ENCODE measurements at regions not wholly inside any gene's neighbourhood (a gene's known extent, or its start where the extent isn't known, plus 50 kb on each side); places are given as distances from the start of the nearest gene placed in this dataset.
"Not testable (repeated sequence)": the region's sequence is repeated elsewhere in the genome, so short reads cannot be mapped to it uniquely, and the experiment has no call there.

DNA sequence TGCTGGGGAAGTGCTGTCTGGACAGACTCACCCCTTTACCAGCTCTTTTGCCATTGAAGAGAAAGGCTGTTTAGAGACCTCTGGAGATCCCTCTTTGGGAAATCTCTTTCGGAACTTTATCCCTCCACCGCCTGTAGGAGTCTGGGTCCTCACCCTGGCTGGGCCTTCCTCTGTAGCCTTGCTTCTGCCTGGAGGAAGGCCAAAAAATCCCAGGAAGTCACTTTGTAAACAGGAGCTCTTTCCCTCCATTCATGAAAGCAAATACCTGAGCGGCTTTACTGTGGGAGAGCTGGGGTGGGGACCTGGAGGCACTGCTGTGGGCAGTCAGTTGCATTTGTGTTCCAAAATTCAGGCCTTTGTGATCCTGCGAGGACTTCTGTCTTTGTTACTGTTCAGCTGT is 126.2 kb downstream of the KLF6 start:
- no peak for DNase-seq

DNA sequence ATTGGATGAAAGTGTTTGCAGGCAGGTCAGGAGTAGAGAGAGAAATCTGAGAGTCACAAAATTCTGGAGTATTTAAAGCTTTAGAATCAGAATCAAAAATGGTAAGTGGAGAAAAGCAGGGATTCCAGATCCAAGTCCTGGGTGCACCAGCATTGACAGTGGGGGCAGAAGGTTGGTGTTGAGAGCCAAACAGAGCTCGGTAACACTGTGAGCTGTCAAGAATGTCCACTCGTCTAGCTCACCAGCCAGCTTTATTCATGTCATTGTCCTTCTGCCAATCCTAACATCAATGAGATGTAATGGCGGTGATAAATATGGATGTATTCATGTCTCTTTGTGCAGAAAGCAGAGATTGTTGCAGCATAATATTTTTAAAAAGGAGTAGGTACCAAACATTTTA is 128.8 kb downstream of the KLF6 start:
- no peak for DNase-seq

GRCh38 chr10:3655528-3655927 is 129.5 kb downstream of the KLF6 start:
- no peak for DNase-seq

- DNase-seq, result no peak
These were observed 130.0 kb downstream of the KLF6 start for GRCh38 chr10:3654980-3655379.

DNA sequence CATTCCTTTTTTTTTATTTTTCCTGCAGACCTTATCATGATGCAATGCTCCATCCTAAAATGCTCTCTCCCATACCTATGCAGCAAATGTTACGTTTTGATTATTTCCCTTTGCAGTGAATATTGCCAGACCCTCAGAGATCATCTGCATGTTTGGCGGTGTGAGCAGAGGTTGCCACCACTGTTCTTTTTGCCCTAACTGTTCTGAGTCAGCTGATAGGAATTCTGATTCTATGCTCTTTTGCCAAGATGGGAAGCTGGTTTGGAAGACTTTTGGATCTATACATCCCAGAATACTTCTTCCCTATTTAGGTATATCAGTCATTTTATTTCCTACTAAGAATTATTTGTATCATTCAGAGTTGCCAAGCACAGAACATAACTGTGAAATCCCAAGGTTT is 130.5 kb downstream of the KLF6 start:
- peak; percentile 52 for DNase-seq

DNA sequence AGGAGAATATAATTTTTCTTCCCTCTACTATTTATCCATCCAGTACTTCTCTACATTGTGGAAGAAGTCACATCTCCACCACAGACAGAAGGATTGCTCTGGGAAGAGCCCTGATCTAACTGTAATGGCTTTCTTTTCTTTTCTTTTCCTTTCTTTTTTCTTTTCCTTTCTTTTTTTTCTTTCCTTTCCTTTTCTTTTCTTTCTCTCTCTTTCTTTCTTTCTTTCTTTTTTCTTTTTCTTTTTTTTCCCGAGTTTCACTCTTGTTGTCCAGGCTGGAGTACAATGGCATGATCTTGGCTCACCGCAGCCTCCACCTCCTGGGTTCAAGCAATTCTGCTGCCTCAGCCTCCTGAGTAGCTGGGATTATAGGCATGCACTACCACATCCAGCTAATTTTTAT is 131.7 kb downstream of the KLF6 start:
- DNase-seq, result not testable (repeated sequence)

- no peak for DNase-seq
These were observed 132.1 kb downstream of the KLF6 start for GRCh38 chr10:3652886-3653285.

- DNase-seq, result no peak
These were observed 132.9 kb downstream of the KLF6 start for GRCh38 chr10:3651969-3652653.

GRCh38 chr10:3648576-3648975 is 136.4 kb downstream of the KLF6 start:
- DNase-seq, result no peak

DNA sequence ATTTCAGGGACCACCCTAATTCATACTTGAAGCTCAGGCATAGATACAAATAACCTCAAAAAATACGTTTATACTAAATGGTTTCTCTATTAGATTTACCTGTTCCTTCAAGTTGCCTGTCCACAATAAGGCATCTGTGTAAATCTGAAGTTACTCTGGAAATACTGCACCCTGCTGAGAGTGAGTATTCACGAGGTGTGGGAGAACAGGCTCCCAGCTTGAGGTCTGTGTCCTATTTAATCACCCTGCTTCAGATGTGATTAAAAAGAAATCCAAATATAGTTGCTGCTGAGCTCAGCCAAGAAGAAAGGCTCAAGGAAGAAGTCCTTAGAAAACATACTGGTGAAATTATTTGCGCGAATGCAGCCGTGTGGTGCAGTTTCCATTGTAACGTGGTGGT is 136.8 kb downstream of the KLF6 start:
- no peak for DNase-seq

DNA sequence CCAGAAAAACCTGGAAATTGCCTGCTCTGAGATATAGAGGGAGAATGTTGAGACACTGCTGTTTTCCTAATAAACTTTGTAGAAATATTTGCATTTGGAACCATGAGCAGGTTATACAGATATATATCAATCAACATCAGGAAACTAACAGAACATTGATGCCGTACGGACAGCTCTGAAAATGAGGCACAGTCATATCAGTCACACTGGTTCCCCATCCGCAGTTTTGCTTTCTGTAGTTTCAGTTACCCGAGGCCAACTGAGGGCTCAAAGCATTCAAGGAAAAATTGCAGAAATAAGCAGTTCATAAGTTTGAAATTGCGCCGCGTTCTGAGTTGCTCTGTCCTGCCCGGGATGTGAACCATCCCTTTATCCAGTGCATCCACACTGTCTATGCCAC is 137.9 kb downstream of the KLF6 start:
- no peak for DNase-seq

GRCh38 chr10:3645406-3645805 is 139.6 kb downstream of the KLF6 start:
- DNase-seq, result no peak

DNA sequence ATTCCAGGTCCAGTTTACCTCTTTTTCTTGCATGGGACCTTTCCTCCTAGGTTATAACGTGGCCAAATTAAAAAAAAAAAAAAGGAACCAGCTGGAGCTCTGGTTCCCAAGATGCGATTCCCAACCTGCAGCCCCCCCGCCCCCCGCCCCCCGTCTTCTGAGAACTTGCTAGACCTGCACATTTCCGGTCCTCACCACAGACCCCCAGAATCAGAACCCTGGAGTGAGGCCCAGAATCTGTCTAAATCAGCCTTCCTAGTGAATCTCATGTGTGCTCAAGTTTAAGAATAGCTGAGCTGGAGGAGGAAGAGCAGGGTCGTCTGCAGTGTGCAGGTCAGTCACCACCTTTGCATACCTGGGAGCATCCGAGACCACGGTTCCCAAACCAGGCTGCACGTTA is 144.2 kb downstream of the KLF6 start:
- DNase-seq, result no peak

GRCh38 chr10:3639546-3639945 is 145.5 kb downstream of the KLF6 start:
- DNase-seq, result no peak

DNA sequence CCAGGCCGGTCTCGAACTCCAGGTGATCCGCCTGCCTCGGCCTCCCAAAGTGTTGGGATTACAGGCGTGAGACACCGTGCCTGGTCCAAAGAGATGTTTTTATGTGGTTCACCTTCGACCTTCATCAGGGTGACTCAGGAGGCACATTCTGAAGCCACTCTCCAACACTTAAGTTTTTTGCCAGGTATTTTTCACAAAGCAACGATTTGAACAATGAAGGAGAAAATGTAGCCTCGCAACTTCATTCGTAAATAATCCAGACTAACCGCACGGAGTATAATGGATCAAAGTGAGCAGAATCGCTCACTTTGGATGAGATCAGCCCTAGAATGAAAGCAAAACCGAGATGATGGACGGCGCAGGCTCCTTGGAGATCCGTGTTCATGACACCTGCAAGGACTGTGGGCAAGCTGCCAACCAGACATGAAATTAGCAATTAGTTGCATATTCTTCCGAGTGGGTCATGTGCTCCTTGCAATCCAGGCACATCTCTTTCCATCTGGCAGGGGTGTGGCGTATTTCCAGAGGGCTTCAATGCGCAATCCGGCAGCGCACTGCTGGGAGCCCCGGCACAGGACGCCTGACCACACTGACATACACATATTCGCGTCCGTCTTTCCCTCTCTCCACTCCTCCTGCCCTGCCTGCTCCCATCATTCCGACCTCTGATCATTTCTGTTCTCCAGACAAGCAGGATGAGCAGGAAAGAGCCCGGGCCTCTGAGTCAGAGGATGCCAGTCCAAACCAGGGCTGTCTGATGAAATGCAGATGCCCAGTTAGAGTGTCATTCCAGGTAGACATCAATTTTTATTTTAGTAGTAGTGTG is 148.4 kb downstream of the KLF6 start:
- no peak for DNase-seq

DNA sequence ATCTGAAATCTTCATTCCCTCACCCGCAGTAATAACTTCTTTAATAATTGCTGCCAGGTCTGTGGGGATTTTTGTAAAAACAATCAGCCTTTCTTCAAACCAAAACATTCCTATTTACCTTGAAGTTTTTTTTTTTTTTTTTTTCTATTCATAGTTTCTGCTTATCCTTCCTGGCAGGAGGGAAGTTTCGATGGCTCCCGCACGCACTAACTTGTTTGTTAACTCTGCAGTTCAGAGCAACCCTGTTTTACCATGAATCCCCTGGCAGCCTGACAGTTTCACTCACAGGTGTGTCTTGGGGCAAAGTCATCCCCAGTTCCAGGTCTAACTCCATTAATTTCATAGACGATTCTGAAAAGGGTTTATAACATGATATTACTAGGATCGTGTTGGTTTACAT is 149.3 kb downstream of the KLF6 start:
- no peak for DNase-seq

GRCh38 chr10:3635211-3635671 is 149.8 kb downstream of the KLF6 start:
- DNase-seq, result no peak

- not testable (repeated sequence) for DNase-seq
These were observed 150.4 kb downstream of the KLF6 start for GRCh38 chr10:3634646-3635045.

GRCh38 chr10:3631701-3632330 is 153.2 kb downstream of the KLF6 start:
- DNase-seq, result no peak

- DNase-seq, result no peak
These were observed 153.7 kb downstream of the KLF6 start for GRCh38 chr10:3631291-3631690.

DNA sequence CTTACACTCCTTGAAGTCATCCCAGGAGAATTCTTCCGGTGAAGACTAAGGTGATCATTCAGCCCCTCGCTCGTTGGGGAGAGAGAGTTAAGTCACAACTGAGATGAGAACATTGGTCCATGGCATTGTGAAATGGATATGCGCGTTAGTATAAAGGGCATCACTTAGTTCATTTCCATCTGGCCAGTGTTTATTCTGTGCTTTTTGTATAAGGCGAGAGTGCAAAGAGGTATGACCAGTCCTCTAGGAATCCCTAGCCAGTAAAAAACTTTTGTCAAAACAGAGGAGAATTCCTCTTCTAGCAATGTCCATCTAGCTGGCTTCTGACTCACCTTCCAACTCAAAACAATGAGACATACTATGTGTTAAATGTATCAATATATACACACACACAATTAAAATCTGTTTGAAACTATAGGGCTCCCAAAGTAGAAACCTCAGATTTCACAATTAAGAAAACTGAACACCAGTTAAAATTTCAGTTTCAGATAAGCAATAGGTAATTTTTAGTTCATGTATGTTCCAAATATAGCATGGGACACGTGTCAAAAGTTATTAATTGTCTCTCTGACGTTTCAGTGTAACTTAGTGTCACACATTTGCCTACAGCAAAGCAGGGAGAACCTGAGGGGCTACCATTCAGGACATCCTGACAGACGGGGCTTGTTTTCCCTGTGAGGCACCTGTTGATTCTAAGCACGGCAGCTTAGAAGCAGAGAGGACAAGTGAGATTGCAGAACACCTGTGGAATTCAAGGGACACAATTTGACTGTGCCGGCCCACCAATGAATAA is 158.9 kb downstream of the KLF6 start:
- peak; percentile 50 for DNase-seq

GRCh38 chr10:3624367-3624766 is 160.6 kb downstream of the KLF6 start:
- DNase-seq, result peak; percentile 48

- peak; percentile 82 for DNase-seq
These were observed 161.3 kb downstream of the KLF6 start for GRCh38 chr10:3623746-3624145.
